GM20431 (cell line): ENCODE measurements at regions not wholly inside any gene's neighbourhood (a gene's known extent, or its start where the extent isn't known, plus 50 kb on each side); places are given as distances from the start of the nearest gene placed in this dataset.
"Not testable (repeated sequence)": the region's sequence is repeated elsewhere in the genome, so short reads cannot be mapped to it uniquely, and the experiment has no call there.

Experiments
- in situ Hi-C: fragments of 300-500 bp; cut with MseI, MboI; formaldehyde crosslinking; loops from one replicate; pipeline ENCODE4 v1.15.0; 2020; ENCODE audit warnings: low sequenced_read_pairs; ENCODE audit not compliant: unreplicated experiment

DNA sequence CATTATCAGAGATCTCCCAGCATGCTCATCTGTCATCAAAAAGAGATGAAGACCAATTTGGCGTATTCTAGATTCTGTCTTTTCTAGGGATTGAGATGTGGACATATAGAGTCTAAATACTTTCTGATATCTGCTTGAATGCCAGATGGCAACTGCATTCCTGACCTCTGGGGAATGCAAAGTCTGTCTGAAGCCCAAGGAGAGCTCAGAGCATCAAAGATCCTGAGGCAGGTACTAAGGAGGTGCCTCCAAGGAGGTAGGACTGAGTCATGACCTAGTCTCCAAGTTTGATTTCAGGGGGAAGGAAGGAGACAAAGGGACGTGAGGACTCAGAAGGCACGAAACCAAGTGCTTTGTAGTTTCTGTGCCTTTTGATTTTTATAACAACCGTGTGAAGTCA lies 448.4 kb downstream of the HS3ST3B1 start:
- in situ Hi-C loops = no loop called here

GRCh38 chr17:14748036-14748710 lies 447.3 kb downstream of the HS3ST3B1 start:
- in situ Hi-C loops = no loop called here

- in situ Hi-C loops = no loop called here
These were observed 446.7 kb downstream of the HS3ST3B1 start for GRCh38 chr17:14747603-14747950.

DNA sequence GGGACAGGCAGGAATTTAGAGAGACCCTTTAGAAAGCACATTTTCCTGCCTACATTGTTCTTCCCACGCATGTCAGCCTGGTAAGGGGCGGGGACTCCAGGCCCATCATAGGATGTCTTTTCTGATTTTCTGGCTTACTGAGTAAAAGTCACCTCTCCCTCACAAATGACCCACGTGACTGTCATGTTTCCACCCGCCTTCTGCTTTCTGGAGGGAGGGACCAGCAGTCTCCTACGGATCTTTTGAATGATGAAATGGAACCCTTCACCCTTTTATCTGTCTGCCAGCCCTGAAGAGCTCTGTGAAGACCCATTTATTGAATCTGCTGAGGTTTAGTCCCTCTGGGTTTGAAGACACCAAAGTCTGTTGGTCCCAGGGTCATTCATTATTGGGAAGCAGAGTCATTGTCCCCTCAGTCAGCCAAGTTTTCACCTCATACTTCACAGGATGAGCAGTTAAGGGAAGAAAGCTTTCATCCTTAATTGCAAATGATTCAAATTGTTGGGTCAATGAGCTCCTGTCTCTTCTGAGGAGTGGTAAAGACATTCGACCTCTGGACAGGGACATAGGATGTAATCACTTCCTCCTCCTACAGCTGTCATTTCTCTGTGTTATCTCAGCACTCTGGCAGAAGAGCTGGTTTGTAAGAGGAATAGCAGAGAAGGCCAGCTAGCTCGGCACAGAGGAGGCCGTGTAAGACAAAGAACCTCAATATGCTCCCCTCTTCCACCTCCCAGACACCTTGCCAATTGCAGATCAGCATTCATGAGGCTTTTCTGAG lies 446.1 kb downstream of the HS3ST3B1 start:
- in situ Hi-C loops = no loop called here

DNA sequence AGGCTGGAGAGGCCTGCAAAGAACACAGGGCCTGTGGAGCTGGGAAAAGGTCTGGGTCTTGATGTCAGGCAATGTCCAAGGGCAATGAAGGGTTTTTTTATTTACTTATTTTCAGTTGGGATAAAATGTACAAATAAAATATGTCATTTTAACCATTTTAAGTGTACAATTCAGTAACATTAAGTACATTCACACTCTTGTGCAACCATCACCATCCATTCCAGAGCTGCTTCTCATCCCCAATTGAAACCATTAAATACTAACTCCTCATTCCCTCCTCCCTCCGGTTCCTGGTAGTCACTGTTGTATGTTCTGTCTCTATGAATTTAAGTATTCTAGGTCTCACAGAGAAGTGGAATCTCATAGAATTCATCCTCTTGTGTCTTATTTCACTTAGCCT lies 444.7 kb downstream of the HS3ST3B1 start:
- in situ Hi-C loops = no loop called here

DNA sequence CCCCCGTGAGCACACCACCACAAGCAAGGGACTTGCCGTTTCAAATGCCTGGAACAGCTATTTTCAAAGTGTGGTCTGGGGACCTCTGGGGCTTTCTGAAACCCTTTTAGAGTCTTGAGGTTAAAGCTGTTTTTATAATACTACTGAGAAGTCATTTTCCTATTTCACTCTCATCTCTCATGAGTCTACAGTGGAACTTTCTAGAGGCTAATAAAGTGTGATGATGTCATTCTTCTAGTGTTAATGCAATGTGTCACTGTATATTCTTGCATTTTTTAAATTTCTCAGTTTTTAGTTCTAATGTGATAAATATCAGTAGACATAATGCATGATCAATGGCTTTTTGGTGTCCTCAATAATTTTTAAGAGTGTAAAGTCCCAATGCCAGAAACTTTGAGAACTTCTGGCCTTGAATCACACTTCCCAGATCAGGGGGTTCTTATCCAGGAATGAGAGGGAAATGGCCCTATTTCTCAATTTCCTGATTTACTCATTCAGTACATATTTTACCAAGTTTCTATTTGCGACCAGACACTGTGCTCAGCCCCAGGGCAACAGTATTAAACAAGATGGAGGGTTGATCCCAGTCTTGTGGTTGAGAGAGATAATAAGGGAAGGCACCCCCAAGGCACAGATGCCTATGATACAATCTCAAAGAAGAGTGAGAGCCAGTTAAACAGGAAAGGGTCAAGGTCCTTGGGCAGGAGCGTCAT lies 444.0 kb downstream of the HS3ST3B1 start:
- in situ Hi-C loops = no loop called here

DNA sequence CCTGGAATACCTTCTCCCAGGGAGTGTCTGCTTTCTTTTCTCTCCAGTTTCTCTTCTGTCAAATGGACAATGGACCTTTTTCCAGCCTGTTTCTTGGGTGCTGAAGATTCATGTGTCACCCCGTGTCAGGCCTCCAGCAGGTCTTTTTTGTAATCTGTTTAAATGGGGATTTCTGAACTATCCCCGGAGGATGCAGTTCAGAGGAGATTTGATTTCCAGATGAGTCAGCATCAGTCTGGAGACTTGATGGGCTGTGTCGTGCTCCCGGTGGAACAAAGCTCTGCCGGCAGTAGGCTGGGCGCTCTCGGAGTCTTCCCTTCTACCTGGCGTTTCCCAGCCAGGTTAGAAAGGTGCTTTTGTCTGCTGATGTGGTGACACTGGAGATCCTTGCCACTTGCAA lies 440.6 kb downstream of the HS3ST3B1 start:
- in situ Hi-C loops = no loop called here

- in situ Hi-C loops = no loop called here
These were observed 439.0 kb downstream of the HS3ST3B1 start for GRCh38 chr17:14739656-14740431.

DNA sequence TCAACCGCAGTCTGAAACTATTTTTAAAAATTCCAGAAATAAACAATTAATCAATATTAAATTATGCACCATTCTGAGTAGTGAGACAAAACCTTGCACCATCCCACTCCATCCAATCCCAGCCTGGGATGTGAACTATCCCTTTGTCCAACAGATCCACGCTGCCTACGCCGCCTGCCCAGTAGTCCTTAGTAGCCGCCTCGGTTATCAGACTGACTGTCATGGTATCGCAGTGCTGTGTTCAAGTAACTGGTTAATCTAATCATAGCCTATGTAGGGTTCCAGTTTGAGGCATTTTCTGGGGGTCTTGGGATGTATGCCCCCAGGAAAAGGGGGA lies 437.7 kb downstream of the HS3ST3B1 start:
- in situ Hi-C loops = no loop called here

GRCh38 chr17:14737984-14738651 lies 437.2 kb downstream of the HS3ST3B1 start:
- in situ Hi-C loops = no loop called here

DNA sequence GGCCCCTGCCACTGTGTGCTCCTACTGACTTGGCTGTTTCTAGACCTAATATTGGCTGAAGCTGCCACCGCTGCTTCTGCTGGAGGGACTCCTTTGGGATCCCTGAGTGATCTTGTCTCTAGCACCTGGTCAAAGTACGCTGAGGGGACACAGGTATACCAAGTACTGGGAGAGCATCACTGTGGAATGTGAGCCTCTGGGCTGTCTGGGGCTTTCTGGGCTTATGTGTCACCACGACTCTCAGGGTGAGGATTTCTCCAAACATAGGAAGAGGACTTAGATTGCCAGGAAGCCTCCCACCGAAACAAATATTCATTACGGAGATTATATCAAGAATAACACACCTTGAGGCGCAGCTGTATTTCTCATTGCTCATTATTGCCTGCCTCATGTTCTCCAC lies 435.8 kb downstream of the HS3ST3B1 start:
- in situ Hi-C loops = no loop called here

DNA sequence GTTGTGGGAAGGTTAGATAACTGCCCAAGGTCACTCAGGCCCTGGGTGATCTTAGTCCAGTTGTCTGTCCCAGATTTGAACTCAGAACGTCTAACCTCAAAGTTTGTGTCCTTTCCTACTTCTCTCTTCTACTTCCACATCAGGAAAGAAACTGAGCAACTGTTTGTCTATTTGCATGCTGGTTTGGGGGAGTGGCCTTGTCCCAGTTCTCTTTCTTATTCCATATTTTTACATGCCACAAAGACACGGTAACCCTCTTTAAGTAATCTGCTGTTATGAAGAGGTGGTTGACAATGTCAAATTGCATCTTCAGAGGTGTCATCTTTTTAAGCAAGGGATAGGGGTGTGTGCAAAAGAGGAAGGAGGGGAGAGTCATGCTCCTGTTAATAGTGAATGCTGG lies 432.5 kb downstream of the HS3ST3B1 start:
- in situ Hi-C loops = no loop called here

DNA sequence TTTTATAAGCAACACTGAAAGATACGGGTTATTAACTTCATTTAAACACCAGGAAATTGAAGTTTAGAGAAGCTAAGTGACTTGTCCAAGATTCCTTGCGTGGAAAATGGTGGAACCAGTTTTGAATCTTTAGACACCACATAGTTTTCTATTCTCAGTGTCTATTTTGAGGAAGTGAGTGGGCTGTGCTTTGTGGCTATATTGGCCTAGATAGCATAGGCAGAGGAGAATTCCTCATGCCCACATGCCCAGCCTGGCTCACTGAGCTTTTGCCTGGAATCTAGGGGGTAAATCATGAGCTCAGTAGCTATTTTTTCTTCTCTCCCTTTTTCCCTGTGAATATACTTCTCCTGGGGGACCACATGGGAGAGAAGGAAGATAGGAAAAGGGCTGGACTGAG lies 431.3 kb downstream of the HS3ST3B1 start:
- in situ Hi-C loops = no loop called here

GRCh38 chr17:14731591-14731990 lies 430.7 kb downstream of the HS3ST3B1 start:
- in situ Hi-C loops = no loop called here

DNA sequence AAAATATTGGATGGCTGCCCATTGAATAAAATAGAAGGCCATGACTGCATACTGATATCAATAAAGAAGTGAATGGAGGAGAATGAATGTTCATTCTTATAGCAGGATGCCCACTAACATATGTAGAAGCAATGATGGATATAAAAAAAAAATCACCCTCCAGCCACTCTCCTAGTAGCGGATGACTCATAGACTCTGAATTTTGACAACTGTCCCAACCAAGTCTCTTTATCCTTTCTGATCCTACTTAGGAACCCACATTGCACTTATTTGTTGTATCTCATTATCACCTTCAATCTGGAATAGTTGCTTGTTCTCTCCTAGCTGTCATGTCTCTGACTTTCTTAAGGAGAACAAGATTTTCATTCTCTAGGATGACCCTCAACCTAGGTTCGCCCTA lies 429.9 kb downstream of the HS3ST3B1 start:
- in situ Hi-C loops = no loop called here

- in situ Hi-C loops = no loop called here
These were observed 424.8 kb downstream of the HS3ST3B1 start for GRCh38 chr17:14725729-14726128.

GRCh38 chr17:14724770-14725169 lies 423.9 kb downstream of the HS3ST3B1 start:
- in situ Hi-C loops = no loop called here

DNA sequence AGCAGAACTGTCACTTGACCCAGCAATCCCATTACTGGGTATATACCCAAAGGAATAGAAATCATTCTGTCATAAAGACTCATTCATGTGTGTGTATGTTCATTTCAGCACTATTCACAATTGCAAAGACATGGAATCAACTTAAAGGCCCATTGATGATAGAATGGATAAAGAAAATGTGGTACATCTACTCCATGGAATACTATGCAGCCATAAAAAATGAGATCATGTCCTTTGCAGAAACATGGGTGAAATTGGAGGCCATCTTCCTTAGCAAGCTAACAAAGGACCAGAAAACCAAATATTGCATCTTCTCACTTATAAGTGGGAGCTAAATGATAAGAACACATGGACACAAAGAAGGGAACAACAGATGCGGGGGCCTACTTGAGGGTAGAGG lies 422.5 kb downstream of the HS3ST3B1 start:
- in situ Hi-C loops = not testable (repeated sequence)

DNA sequence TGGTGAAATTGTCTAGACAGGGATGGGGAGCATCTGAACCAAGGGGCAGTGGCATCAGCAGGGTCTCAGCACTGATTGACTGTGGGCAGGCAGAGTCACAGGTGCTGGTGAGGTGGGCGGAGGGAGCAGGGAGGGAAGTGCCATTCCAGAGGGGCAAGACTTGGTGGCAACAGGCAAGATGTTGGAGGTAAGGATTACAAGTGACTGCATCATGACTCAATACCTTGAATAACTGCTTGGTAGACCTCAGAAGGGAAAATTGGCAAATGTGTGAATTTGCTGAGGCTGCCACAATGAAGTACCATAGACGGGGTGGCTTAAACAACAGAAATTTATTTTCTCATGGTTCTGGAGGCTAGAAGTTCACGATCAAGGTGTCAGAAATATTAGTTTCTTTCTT lies 419.1 kb downstream of the HS3ST3B1 start:
- in situ Hi-C loops = no loop called here

DNA sequence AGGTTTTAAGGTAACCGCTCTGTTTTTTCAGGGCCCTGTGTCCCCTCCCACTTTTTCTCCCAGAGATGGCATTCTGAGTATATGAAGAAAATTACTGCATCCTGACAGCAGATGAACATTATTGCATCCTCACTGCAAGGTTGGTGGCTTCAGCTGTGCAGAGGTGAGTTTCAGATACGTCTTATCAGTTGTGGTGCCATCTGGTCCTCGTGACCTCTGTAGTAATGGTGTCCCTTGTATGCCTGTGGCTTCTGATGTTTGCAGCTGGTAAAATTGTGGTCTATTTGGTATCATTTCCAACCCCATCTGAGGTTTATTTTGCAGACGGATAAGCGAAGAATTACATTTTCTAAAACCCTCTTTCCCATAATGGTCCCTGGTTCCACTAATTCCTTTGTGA lies 417.0 kb downstream of the HS3ST3B1 start:
- in situ Hi-C loops = no loop called here
